OCI-LY7 (cell line): ENCODE measurements at regions not wholly inside any gene's neighbourhood (a gene's known extent, or its start where the extent isn't known, plus 50 kb on each side); places are given as distances from the start of the nearest gene placed in this dataset.

Source experiments
- BruUV-seq: library from RNA; stranded (reverse); fragments of 400-500 nt; replicated peaks from 2 replicates; lab custom pipeline; 2021; lab: Mats Ljungman, UMichigan
- CTCF ChIA-PET: fragments of 300-600 bp; sonication (Branson Sonifier 250); formaldehyde crosslinking; loops from one replicate; lab custom pipeline; 2022; ENCODE audit warnings: antibody characterized with exemption; ENCODE audit not compliant: unreplicated experiment; lab: Charles Lee
- POLR2A ChIA-PET: fragments of 300-600 bp; sonication (Branson Sonifier 250); formaldehyde crosslinking; loops from one replicate; lab custom pipeline; 2022; ENCODE audit warnings: antibody characterized with exemption; lab: Charles Lee
- DNase-seq: peaks from one replicate; pipeline ENCODE4 v3.0.0-alpha.2; 2015; ENCODE audit warnings: low spot score
- H2AFZ ChIP-seq: fragments of 200-600 bp; sonication (generic), shearing (Covaris generic); 2 replicates; pipeline ENCODE4 v1.6.1; 2014; ENCODE audit warnings: mild to moderate bottlenecking, antibody characterized with exemption, low read length, moderate library complexity
- H3K27ac ChIP-seq: fragments of 200-600 bp; sonication (generic); 2 replicates; pipeline ENCODE4 v1.5.1; 2014; ENCODE audit warnings: mixed run types, low read depth, mild to moderate bottlenecking, moderate library complexity, low read length, inconsistent platforms; ENCODE audit not compliant: poor library complexity, severe bottlenecking
- H3K36me3 ChIP-seq: fragments of 200-600 bp; sonication (generic); 2 replicates; pipeline ENCODE4 v1.6.1; 2014; ENCODE audit warnings: mild to moderate bottlenecking, antibody characterized with exemption, low read length, moderate library complexity, mixed read lengths; ENCODE audit not compliant: insufficient read depth
- H3K4me1 ChIP-seq: fragments of 200-600 bp; sonication (generic); 2 replicates; pipeline ENCODE4 v1.5.1; 2014; ENCODE audit warnings: mild to moderate bottlenecking, low read length; ENCODE audit not compliant: insufficient read depth, poor library complexity, severe bottlenecking
- H3K4me2 ChIP-seq: fragments of 200-600 bp; sonication (generic); 2 replicates; pipeline ENCODE4 v1.6.1; 2014; ENCODE audit warnings: mild to moderate bottlenecking, low read length
- H3K4me3 ChIP-seq: fragments of 200-600 bp; sonication (generic); 2 replicates; pipeline ENCODE4 v1.5.1; 2014; ENCODE audit warnings: mild to moderate bottlenecking, low read depth, low read length; ENCODE audit not compliant: poor library complexity, severe bottlenecking
- H3K79me2 ChIP-seq: fragments of 200-600 bp; sonication (generic); 2 replicates; pipeline ENCODE4 v1.6.1; 2016; ENCODE audit warnings: low read depth, mild to moderate bottlenecking, low read length, moderate library complexity, mixed read lengths; ENCODE audit not compliant: insufficient read depth
- H3K9me2 ChIP-seq: fragments of 200-600 bp; sonication (generic); 2 replicates; pipeline ENCODE4 v1.6.1; 2016; ENCODE audit warnings: mild to moderate bottlenecking, low read length, mixed read lengths; ENCODE audit not compliant: insufficient read depth
- H3K9me3 ChIP-seq: fragments of 200-600 bp; sonication (generic); 2 replicates; pipeline ENCODE4 v1.6.1; 2014; ENCODE audit warnings: mild to moderate bottlenecking, mixed run types, low read length, mixed read lengths
- H4K20me1 ChIP-seq: fragments of 200-600 bp; sonication (generic); 2 replicates; pipeline ENCODE4 v1.6.1; 2014; ENCODE audit warnings: mild to moderate bottlenecking, antibody characterized with exemption, low read length, moderate library complexity, mixed read lengths; ENCODE audit not compliant: insufficient read depth
- EZH2phosphoT487 ChIP-seq: fragments of 200-600 bp; sonication (generic); IDR thresholded peaks from 2 replicates; pipeline ENCODE4 v1.6.1; 2018; ENCODE audit warnings: low read depth, borderline replicate concordance, mild to moderate bottlenecking, mixed run types, antibody characterized with exemption, low read length, moderate library complexity, mixed read lengths
- intact Hi-C: fragments of 100-400 bp; cut with micrococcal nuclease; formaldehyde crosslinking; loops from one replicate; pipeline ENCODE4 v1.10.0; 2022; ENCODE audit not compliant: unreplicated experiment
- TF ChIP-seq, protein P1 (sequence below): fragments of 200-600 bp; sonication (generic); conservative IDR thresholded peaks from 2 replicates; pipeline ENCODE4 v1.5.1; 2014; ENCODE audit warnings: mild to moderate bottlenecking, antibody characterized with exemption, low read length, moderate library complexity, mixed read lengths

DNA sequence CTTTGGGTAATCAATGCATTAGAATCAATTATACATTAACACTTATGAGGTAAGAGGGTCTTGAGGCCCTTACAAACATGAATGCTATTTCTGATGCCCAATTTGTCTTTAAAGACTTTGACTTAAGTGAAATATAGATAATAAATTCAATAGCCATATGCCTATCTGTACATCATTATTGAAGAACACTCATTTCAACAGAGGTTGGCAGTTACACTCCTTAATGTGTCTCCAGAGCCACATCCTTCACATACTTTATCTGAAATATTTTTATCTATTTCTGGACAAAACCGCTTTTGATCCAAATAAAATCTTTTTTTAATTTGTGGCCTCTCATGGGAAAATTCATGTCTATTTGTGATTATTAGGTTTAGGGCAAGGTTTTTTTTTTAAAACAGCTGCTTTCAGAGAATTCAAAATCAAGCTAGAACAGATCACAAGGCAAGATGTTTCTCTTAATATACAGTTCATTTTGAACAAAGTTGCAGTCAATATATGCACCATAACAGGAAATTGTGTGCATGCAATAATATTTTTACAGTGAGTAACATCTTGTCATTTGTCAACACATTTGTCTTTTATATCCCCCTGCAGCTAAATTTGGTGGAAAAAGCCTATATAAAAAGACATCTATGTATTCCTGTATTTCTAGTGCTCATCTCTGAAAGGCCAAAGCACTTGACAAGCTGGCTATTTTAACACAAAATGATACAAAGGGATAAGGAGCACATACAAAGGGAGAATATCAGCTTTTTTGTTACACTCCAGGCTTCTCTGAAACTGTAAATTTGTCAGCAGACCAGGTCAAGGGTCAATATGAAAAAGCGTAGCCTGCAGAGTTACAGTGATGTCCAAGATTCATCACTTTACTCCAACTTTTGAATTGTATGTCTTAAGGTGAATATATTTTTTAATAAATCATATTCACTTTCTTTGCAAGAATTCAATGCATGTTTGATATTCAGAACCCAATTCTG, 146.2 kb upstream of the DPH6 start:
- intact Hi-C loops, result no loop called here
- TF ChIP-seq, protein P1, sequence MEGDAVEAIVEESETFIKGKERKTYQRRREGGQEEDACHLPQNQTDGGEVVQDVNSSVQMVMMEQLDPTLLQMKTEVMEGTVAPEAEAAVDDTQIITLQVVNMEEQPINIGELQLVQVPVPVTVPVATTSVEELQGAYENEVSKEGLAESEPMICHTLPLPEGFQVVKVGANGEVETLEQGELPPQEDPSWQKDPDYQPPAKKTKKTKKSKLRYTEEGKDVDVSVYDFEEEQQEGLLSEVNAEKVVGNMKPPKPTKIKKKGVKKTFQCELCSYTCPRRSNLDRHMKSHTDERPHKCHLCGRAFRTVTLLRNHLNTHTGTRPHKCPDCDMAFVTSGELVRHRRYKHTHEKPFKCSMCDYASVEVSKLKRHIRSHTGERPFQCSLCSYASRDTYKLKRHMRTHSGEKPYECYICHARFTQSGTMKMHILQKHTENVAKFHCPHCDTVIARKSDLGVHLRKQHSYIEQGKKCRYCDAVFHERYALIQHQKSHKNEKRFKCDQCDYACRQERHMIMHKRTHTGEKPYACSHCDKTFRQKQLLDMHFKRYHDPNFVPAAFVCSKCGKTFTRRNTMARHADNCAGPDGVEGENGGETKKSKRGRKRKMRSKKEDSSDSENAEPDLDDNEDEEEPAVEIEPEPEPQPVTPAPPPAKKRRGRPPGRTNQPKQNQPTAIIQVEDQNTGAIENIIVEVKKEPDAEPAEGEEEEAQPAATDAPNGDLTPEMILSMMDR, result no peak
- no peak for TF ChIP-seq EZH2phosphoT487
- Histone ChIP-seq H4K20me1 (no peaks in the 10 kb centered on the region), H3K27ac (no peak overlapping the region), H3K36me3 (no peaks in the 10 kb centered on the region), H3K9me2 (no peaks in the 10 kb centered on the region), H3K79me2 (no peaks in the 10 kb centered on the region), H3K4me3 (no peak overlapping the region), H3K4me2 (no peak overlapping the region), H3K9me3 (no peaks in the 10 kb centered on the region), H2AFZ (no peak overlapping the region), H3K4me1 (no peaks in the 10 kb centered on the region)
- DNase-seq, result no peak
- CTCF ChIA-PET, result no interaction called here
- no TSS peak for BruUV-seq
- POLR2A ChIA-PET, result no interaction called here

DNA sequence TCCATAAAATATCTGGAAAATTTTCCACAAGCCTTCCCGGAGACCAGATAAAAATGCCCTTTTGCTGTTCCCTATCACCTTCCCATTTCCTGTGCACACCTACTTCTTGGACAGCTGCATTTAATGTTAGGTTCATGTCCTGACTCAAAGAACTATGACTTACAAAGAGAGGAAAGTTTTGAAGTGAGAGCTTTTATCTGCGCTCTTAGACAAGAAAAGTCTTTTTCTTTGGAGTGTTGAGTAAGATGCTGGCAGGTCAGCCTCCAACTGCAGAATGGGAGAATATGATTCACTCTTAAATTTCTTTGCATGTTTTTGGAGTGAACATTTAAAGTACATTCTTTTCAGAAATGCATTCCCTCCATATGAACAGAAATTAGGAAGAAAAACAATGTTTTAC, 147.3 kb upstream of the DPH6 start:
- POLR2A ChIA-PET, result no interaction called here
- no peaks in the 10 kb centered on the region for H3K9me3 ChIP-seq
- H4K20me1 ChIP-seq, result no peaks in the 10 kb centered on the region
- CTCF ChIA-PET, result no interaction called here
- no peak overlapping the region for H3K4me3 ChIP-seq
- no peaks in the 10 kb centered on the region for H3K36me3 ChIP-seq
- TF ChIP-seq, protein P1, result no peak
- H3K4me1 ChIP-seq, result no peaks in the 10 kb centered on the region
- H3K9me2 ChIP-seq, result no peaks in the 10 kb centered on the region
- intact Hi-C loops, result no loop called here
- no peak overlapping the region for H3K4me2 ChIP-seq
- no TSS peak for BruUV-seq
- DNase-seq, result no peak
- no peaks in the 10 kb centered on the region for H3K79me2 ChIP-seq
- H2AFZ ChIP-seq, result no peak overlapping the region
- H3K27ac ChIP-seq, result no peak overlapping the region

DNA sequence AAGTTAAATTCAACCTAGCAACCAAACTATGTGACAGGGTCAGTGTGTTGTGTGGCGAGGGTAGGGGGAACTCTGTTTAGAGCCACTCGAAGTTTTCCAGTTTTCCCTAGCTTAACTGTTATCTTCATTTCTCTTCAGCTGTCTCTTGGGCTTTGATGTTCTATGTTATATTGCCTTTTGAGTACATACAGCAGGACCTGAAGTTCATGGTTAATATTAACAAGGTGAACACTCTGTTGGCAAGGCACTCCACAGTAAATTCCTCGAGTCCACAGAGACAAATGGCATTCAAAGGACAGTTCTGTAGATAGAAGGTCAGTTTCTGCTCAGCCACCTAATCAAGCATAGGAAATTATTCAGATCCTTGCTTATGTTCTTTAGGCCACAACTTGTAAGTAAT, 147.9 kb upstream of the DPH6 start:
- Histone ChIP-seq H3K4me1 (no peaks in the 10 kb centered on the region), H3K9me3 (no peaks in the 10 kb centered on the region), H3K9me2 (no peaks in the 10 kb centered on the region), H3K79me2 (no peaks in the 10 kb centered on the region), H3K4me3 (no peak overlapping the region), H2AFZ (no peak overlapping the region), H4K20me1 (no peaks in the 10 kb centered on the region), H3K36me3 (no peaks in the 10 kb centered on the region), H3K27ac (no peak overlapping the region), H3K4me2 (no peak overlapping the region)
- no peak for DNase-seq
- no peak for TF ChIP-seq EZH2phosphoT487
- TF ChIP-seq, protein P1, result no peak
- CTCF ChIA-PET, result no interaction called here
- intact Hi-C loops, result no loop called here
- POLR2A ChIA-PET, result interaction anchor here (0.6 kb wide), 1 partner anchor 1827 kb away, joined by 4 read pairs; no protein-coding TSS in a partner anchor
- no TSS peak for BruUV-seq
